Testis (tissue), 2 donors: ENCODE measurements at regions not wholly inside any gene's neighbourhood (a gene's known extent, or its start where the extent isn't known, plus 50 kb on each side); places are given as distances from the start of the nearest gene placed in this dataset.
A peak's percentile ranks its signal among the peaks of the same experiment; 100 is the strongest.

Source experiments
- DNase-seq: peaks from one replicate; pipeline ENCODE4 v3.0.0-alpha.2; 2019
- H3K27ac ChIP-seq, 2 donors: fragments of 200-600 bp; sonication (generic); one replicate each; pipeline ENCODE4 v1.5.1; 2019
- H3K27me3 ChIP-seq: fragments of 200-600 bp; sonication (generic); one replicate; pipeline ENCODE4 v1.5.1; 2019
- H3K36me3 ChIP-seq: fragments of 200-600 bp; sonication (generic); one replicate; pipeline ENCODE4 v1.5.1; 2017; ENCODE audit warnings: low read depth; ENCODE audit errors: missing control alignments
- H3K4me1 ChIP-seq: fragments of 200-600 bp; sonication (generic); one replicate; pipeline ENCODE4 v1.5.1; 2019
- H3K4me3 ChIP-seq, 2 donors: fragments of 200-600 bp; sonication (generic); one replicate each; pipeline ENCODE4 v1.5.1; 2017 to 2019
- H3K9me3 ChIP-seq: fragments of 200-600 bp; sonication (generic); one replicate; pipeline ENCODE4 v1.5.1; 2017
- CTCF ChIP-seq, 3 experiments: fragments of 450-650 bp in 2 of 3; fragments of 200-600 bp in 1 of 3; sonication (generic) in 1 of 3; IDR thresholded peaks; one replicate each; pipeline ENCODE4 v1.5.1; 2016 to 2019; ENCODE audit warnings: antibody characterized with exemption in 3 of 3, mild to moderate bottlenecking in 2 of 3, moderate library complexity in 1 of 3
- POLR2A ChIP-seq: fragments of 450-650 bp; IDR thresholded peaks from one replicate; pipeline ENCODE4 v1.6.1; 2017; ENCODE audit warnings: antibody characterized with exemption, mild to moderate bottlenecking, moderate library complexity
- WGBS, 2 donors: methylation state at CpG; one replicate each; pipeline ENCODE4 v1.1.5; 2018; 5-methylcytosine and 5-hydroxymethylcytosine counted together
- intact Hi-C: fragments of 100-400 bp; cut with DNase I; formaldehyde crosslinking; loops from one replicate; pipeline ENCODE4 v1.15.1; 2023; ENCODE audit warnings: low total_unique reads

GRCh38 chr2:100199421-100199820, 57.0 kb upstream of the AFF3 start:
- intact Hi-C loops = no loop called here
- H3K4me1 ChIP-seq = peaks cover 15% of the 10 kb centered on the region
- no peak overlapping the region for H3K27ac ChIP-seq
- no peak overlapping the region for H3K4me3 ChIP-seq
- TF ChIP-seq POLR2A = no peak
- TF ChIP-seq CTCF (IDR thresholded peaks at IDR 0.05) = no peak
- 92 to 97% methylated on average over 3 to 5 of the region's 5 CpGs for WGBS, 2 donors
- no peaks in the 10 kb centered on the region for H3K9me3 ChIP-seq
- no peaks in the 10 kb centered on the region for H3K36me3 ChIP-seq
- no peak for DNase-seq
- H3K27me3 ChIP-seq = no peaks in the 10 kb centered on the region

- no peak for TF ChIP-seq CTCF (IDR thresholded peaks at IDR 0.05)
- no peak for TF ChIP-seq POLR2A
- no peak for DNase-seq
- H3K9me3 ChIP-seq = no peaks in the 10 kb centered on the region
- intact Hi-C loops = no loop called here
- H3K4me3 ChIP-seq = no peak overlapping the region
- H3K27ac ChIP-seq = peak overlapping the region; percentile 35 to 75
- no peaks in the 10 kb centered on the region for H3K27me3 ChIP-seq
- H3K4me1 ChIP-seq = peaks cover 15% of the 10 kb centered on the region
- no peaks in the 10 kb centered on the region for H3K36me3 ChIP-seq
- 72 to 80% methylated on average over 9 to 13 of the region's 13 CpGs for WGBS, 2 donors
Measured at GRCh38 chr2:100198461-100199230, 56.3 kb upstream of the AFF3 start.

- H3K27me3 ChIP-seq = no peaks in the 10 kb centered on the region
- no peaks in the 10 kb centered on the region for H3K9me3 ChIP-seq
- peaks cover 15% of the 10 kb centered on the region for H3K4me1 ChIP-seq
- intact Hi-C loops = no loop called here
- 23 to 37% methylated on average over 8 of the region's 8 CpGs for WGBS, 2 donors
- peak overlapping the region; percentile 64 to 75 for H3K27ac ChIP-seq
- no peak overlapping the region for H3K4me3 ChIP-seq
- peak; percentile 80 for DNase-seq
- TF ChIP-seq POLR2A (no peak), CTCF (IDR thresholded peaks at IDR 0.05) (no peak)
- no peaks in the 10 kb centered on the region for H3K36me3 ChIP-seq
Measured at GRCh38 chr2:100197631-100198153, 55.3 kb upstream of the AFF3 start.

- no peaks in the 10 kb centered on the region for H3K36me3 ChIP-seq
- H3K9me3 ChIP-seq = no peaks in the 10 kb centered on the region
- H3K4me1 ChIP-seq = peaks cover 15% of the 10 kb centered on the region
- 69 to 71% methylated on average over 17 to 18 of the region's 18 CpGs for WGBS, 2 donors
- H3K27ac ChIP-seq = peak overlapping the region in 1 of 2 donors; percentile 75
- TF ChIP-seq CTCF (IDR thresholded peaks at IDR 0.05) = no peak
- TF ChIP-seq POLR2A = no peak
- intact Hi-C loops = no loop called here
- H3K4me3 ChIP-seq = no peak overlapping the region
- H3K27me3 ChIP-seq = no peaks in the 10 kb centered on the region
- no peak for DNase-seq
Measured at GRCh38 chr2:100196786-100197494, 54.5 kb upstream of the AFF3 start.
